Fibroblast of lung (primary cell): ENCODE measurements at regions not wholly inside any gene's neighbourhood (a gene's known extent, or its start where the extent isn't known, plus 50 kb on each side); places are given as distances from the start of the nearest gene placed in this dataset.

ENCODE experiments used
- CTCF ChIP-seq, 2 donors: IDR thresholded peaks in 1 of 2; conservative IDR thresholded peaks in 1 of 2; 1 replicate in 1 of 2; 2 replicates in 1 of 2; pipeline ENCODE4 v1.5.1; 2011 to 2012; ENCODE audit warnings: low read length in 2 of 2, control low read depth in 1 of 2, inconsistent platforms in 1 of 2, low read depth in 1 of 2, mild to moderate bottlenecking in 1 of 2
- EZH2 ChIP-seq: IDR thresholded peaks from 2 replicates; pipeline ENCODE4 v1.5.1; 2012; ENCODE audit warnings: low read length, control low read depth, mild to moderate bottlenecking; ENCODE audit errors: missing control alignments

GRCh38 chr2:220370764-220371163, 743.3 kb downstream of the SLC4A3 start:
- no peak for TF ChIP-seq CTCF (conservative IDR thresholded peaks at IDR 0.05 in 1 of 2, IDR thresholded peaks at IDR 0.05 in 1 of 2; ENCODE audit: low read depth in 1 of 2, low read length in 2 of 2)
- TF ChIP-seq EZH2: no peak
